Uterus (tissue), 3 donors: ENCODE measurements at regions not wholly inside any gene's neighbourhood (a gene's known extent, or its start where the extent isn't known, plus 50 kb on each side); places are given as distances from the start of the nearest gene placed in this dataset.

Experiments
- DNase-seq, 2 donors: peaks; one replicate each; pipeline ENCODE4 v3.0.0-alpha.2; 2019 to 2020
- H3K27ac ChIP-seq, 2 donors: fragments of 200-600 bp; sonication (generic); 1 replicate in 1 of 2; 2 replicates in 1 of 2; pipeline ENCODE4 v1.5.1; 2016 to 2018
- H3K27me3 ChIP-seq, 2 donors: fragments of 200-600 bp; sonication (generic); one replicate each; pipeline ENCODE4 v1.5.1; 2018 to 2019; ENCODE audit warnings: control low read depth in 1 of 2
- H3K36me3 ChIP-seq, 2 donors: fragments of 200-600 bp; sonication (generic); one replicate each; pipeline ENCODE4 v1.5.1; 2019; ENCODE audit warnings: control low read depth in 1 of 2
- H3K4me1 ChIP-seq, 2 donors: fragments of 200-600 bp; sonication (generic); one replicate each; pipeline ENCODE4 v1.5.1; 2018 to 2019; ENCODE audit warnings: control low read depth in 1 of 2
- H3K4me3 ChIP-seq, 2 donors: fragments of 200-600 bp; sonication (generic); 1 replicate in 1 of 2; 2 replicates in 1 of 2; pipeline ENCODE4 v1.5.1; 2018 to 2019; ENCODE audit warnings: mild to moderate bottlenecking in 1 of 2
- H3K9me3 ChIP-seq, 2 donors: fragments of 200-600 bp; sonication (generic); one replicate each; pipeline ENCODE4 v1.5.1; 2019; ENCODE audit warnings: control low read depth in 1 of 2
- CTCF ChIP-seq, 4 experiments: fragments of 200-600 bp in 2 of 4; fragments of 450-650 bp in 2 of 4; sonication (generic) in 2 of 4; IDR thresholded peaks; one replicate each; pipeline ENCODE4 v1.5.1; 2016 to 2019; ENCODE audit warnings: antibody characterized with exemption in 4 of 4, mild to moderate bottlenecking in 2 of 4, moderate library complexity in 1 of 4
- POLR2A ChIP-seq, 2 donors: fragments of 450-650 bp; IDR thresholded peaks; one replicate each; pipeline ENCODE4 v1.6.1; 2016; ENCODE audit warnings: antibody characterized with exemption in 2 of 2, mild to moderate bottlenecking in 1 of 2, moderate library complexity in 1 of 2
- intact Hi-C: fragments of 100-400 bp; cut with DNase I; formaldehyde crosslinking; loops from one replicate; pipeline ENCODE4 v1.15.1; 2023; ENCODE audit warnings: low total_unique reads
- donor health status: DM: yes; HTN: yes; CAD: no.

- Histone ChIP-seq H3K9me3 (no peaks in the 10 kb centered on the region), H3K36me3 (no peaks in the 10 kb centered on the region), H3K4me3 (no peak overlapping the region), H3K27ac (no peak overlapping the region), H3K27me3 (no peaks in the 10 kb centered on the region), H3K4me1 (no peaks in the 10 kb centered on the region)
- intact Hi-C loops = no loop called here
- no peak for DNase-seq
- no peak for TF ChIP-seq POLR2A (IDR thresholded peaks at IDR 0.05)
- TF ChIP-seq CTCF (IDR thresholded peaks at IDR 0.05) = no peak
These were observed 78.7 kb upstream of the VAV3 start for GRCh38 chr1:108043707-108044106.

- no peaks in the 10 kb centered on the region for H3K36me3 ChIP-seq
- TF ChIP-seq POLR2A (IDR thresholded peaks at IDR 0.05) (no peak), CTCF (IDR thresholded peaks at IDR 0.05) (no peak)
- intact Hi-C loops = no loop called here
- no peaks in the 10 kb centered on the region for H3K27me3 ChIP-seq
- H3K9me3 ChIP-seq = no peaks in the 10 kb centered on the region
- no peaks in the 10 kb centered on the region for H3K4me1 ChIP-seq
- no peak overlapping the region for H3K27ac ChIP-seq
- H3K4me3 ChIP-seq = no peak overlapping the region
- DNase-seq = no peak
These were observed 77.6 kb upstream of the VAV3 start for GRCh38 chr1:108042610-108043009.

- no peaks in the 10 kb centered on the region for H3K9me3 ChIP-seq
- no peaks in the 10 kb centered on the region for H3K27me3 ChIP-seq
- H3K36me3 ChIP-seq = no peaks in the 10 kb centered on the region
- no peak overlapping the region for H3K4me3 ChIP-seq
- no peak for TF ChIP-seq CTCF (IDR thresholded peaks at IDR 0.05)
- no peak for TF ChIP-seq POLR2A (IDR thresholded peaks at IDR 0.05)
- H3K27ac ChIP-seq = no peak overlapping the region
- no peaks in the 10 kb centered on the region for H3K4me1 ChIP-seq
- intact Hi-C loops = no loop called here
- DNase-seq = no peak
These were observed 76.6 kb upstream of the VAV3 start for GRCh38 chr1:108041360-108042142.

- H3K4me3 ChIP-seq = no peak overlapping the region
- H3K27me3 ChIP-seq = no peaks in the 10 kb centered on the region
- TF ChIP-seq POLR2A (IDR thresholded peaks at IDR 0.05) (no peak), CTCF (IDR thresholded peaks at IDR 0.05) (no peak)
- intact Hi-C loops = no loop called here
- H3K36me3 ChIP-seq = no peaks in the 10 kb centered on the region
- no peaks in the 10 kb centered on the region for H3K4me1 ChIP-seq
- no peak overlapping the region for H3K27ac ChIP-seq
- DNase-seq = no peak
- H3K9me3 ChIP-seq = no peaks in the 10 kb centered on the region
These were observed 73.8 kb upstream of the VAV3 start for GRCh38 chr1:108038653-108039236.

- no peak overlapping the region for H3K4me3 ChIP-seq
- no peak for DNase-seq
- H3K36me3 ChIP-seq = no peaks in the 10 kb centered on the region
- no peaks in the 10 kb centered on the region for H3K9me3 ChIP-seq
- no peak overlapping the region for H3K27ac ChIP-seq
- H3K4me1 ChIP-seq = no peaks in the 10 kb centered on the region
- no peak for TF ChIP-seq POLR2A (IDR thresholded peaks at IDR 0.05)
- TF ChIP-seq CTCF (IDR thresholded peaks at IDR 0.05) = no peak
- intact Hi-C loops = no loop called here
- H3K27me3 ChIP-seq = no peaks in the 10 kb centered on the region
These were observed 72.0 kb upstream of the VAV3 start for GRCh38 chr1:108036796-108037562.
